Muscle of back (tissue), 3 donors: ENCODE measurements at regions not wholly inside any gene's neighbourhood (a gene's known extent, or its start where the extent isn't known, plus 50 kb on each side); places are given as distances from the start of the nearest gene placed in this dataset.

Source experiments
- DNase-seq, 3 donors: peaks; one replicate each; pipeline versions ENCODE4 v3.0.0 to v3.0.0-alpha.2; 2013

GRCh38 chr22:48112687-48113521, 1350.5 kb downstream of the TBC1D22A start:
- no peak for DNase-seq

GRCh38 chr22:48106715-48107259, 1344.3 kb downstream of the TBC1D22A start:
- DNase-seq, result no peak

- DNase-seq, result no peak
These were observed 1343.8 kb downstream of the TBC1D22A start for GRCh38 chr22:48106215-48106614.

- DNase-seq, result no peak
These were observed 1342.8 kb downstream of the TBC1D22A start for GRCh38 chr22:48105259-48105658.

- DNase-seq, result no peak
These were observed 1342.3 kb downstream of the TBC1D22A start for GRCh38 chr22:48104766-48105165.

GRCh38 chr22:48104102-48104738, 1341.8 kb downstream of the TBC1D22A start:
- DNase-seq, result no peak

- DNase-seq, result peak; percentile 11 to 68 (median 25)
These were observed 1340.9 kb downstream of the TBC1D22A start for GRCh38 chr22:48103126-48103875.

- DNase-seq, result no peak
These were observed 1340.1 kb downstream of the TBC1D22A start for GRCh38 chr22:48102581-48102980.

GRCh38 chr22:48101704-48102103, 1339.3 kb downstream of the TBC1D22A start:
- no peak for DNase-seq

GRCh38 chr22:48100685-48101417, 1338.4 kb downstream of the TBC1D22A start:
- DNase-seq, result no peak

- DNase-seq, result no peak
These were observed 1337.2 kb downstream of the TBC1D22A start for GRCh38 chr22:48099671-48100070.

- no peak for DNase-seq
These were observed 1336.8 kb downstream of the TBC1D22A start for GRCh38 chr22:48099251-48099650.

- no peak for DNase-seq
These were observed 1336.4 kb downstream of the TBC1D22A start for GRCh38 chr22:48098921-48099245.

GRCh38 chr22:48098243-48098920, 1335.9 kb downstream of the TBC1D22A start:
- no peak for DNase-seq

GRCh38 chr22:48097723-48098122, 1335.3 kb downstream of the TBC1D22A start:
- DNase-seq, result no peak

- no peak for DNase-seq
These were observed 1334.6 kb downstream of the TBC1D22A start for GRCh38 chr22:48096851-48097665.

- DNase-seq, result no peak
These were observed 1334.0 kb downstream of the TBC1D22A start for GRCh38 chr22:48096411-48096810.

GRCh38 chr22:48093981-48094380, 1331.5 kb downstream of the TBC1D22A start:
- no peak for DNase-seq

- peak; percentile 22 to 52 (median 30) for DNase-seq
These were observed 1330.4 kb downstream of the TBC1D22A start for GRCh38 chr22:48092866-48093265.

- DNase-seq, result no peak
These were observed 1329.3 kb downstream of the TBC1D22A start for GRCh38 chr22:48091656-48092223.
